CMK (cell line): ENCODE measurements at regions not wholly inside any gene's neighbourhood (a gene's known extent, or its start where the extent isn't known, plus 50 kb on each side); places are given as distances from the start of the nearest gene placed in this dataset.

Experiments
- DNase-seq: peaks from one replicate; pipeline ENCODE4 v3.0.0-alpha.2; 2010; ENCODE audit warnings: low read depth

- DNase-seq, result no peak
These were observed 132.3 kb downstream of the CEP57L1 start for GRCh38 chr6:109227646-109228045.

GRCh38 chr6:109226353-109226752 is 131.0 kb downstream of the CEP57L1 start:
- no peak for DNase-seq

DNA sequence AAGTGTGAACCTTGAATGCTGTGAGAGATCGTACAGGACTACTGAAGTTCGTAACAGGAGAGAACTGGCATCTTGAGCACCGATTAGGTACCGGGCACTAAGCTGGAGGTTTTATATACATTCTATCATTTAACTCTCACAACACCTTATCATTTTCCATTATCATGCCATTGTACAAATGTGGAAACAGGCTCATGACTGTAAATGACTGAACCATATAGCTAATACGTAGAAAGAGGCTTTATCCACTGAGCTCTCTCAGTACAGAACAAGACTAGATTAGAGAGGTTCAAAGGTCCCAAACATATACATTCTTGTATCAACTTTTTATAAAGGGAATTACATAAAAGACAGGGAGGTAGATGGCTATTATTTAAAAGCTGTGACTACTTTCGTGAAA is 130.6 kb downstream of the CEP57L1 start:
- DNase-seq, result no peak

DNA sequence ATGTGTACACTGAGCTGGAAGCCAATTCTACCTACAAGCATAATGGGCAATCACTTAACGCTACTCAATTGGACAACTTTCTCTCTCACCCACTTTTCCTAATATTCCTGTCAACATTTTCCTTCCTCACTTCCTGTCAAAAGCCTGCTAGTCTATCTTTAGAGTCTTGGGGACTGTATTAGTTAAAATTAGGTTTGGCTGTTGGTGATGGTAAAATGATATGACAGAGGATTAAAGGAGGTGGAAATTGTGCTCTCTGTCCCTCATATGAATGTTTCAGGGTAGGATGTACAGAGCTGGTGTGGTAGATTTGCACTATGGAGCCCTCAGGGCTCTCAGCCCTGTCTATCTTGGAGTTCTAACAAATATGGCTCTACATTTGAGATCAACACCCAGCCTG is 129.7 kb downstream of the CEP57L1 start:
- no peak for DNase-seq

DNA sequence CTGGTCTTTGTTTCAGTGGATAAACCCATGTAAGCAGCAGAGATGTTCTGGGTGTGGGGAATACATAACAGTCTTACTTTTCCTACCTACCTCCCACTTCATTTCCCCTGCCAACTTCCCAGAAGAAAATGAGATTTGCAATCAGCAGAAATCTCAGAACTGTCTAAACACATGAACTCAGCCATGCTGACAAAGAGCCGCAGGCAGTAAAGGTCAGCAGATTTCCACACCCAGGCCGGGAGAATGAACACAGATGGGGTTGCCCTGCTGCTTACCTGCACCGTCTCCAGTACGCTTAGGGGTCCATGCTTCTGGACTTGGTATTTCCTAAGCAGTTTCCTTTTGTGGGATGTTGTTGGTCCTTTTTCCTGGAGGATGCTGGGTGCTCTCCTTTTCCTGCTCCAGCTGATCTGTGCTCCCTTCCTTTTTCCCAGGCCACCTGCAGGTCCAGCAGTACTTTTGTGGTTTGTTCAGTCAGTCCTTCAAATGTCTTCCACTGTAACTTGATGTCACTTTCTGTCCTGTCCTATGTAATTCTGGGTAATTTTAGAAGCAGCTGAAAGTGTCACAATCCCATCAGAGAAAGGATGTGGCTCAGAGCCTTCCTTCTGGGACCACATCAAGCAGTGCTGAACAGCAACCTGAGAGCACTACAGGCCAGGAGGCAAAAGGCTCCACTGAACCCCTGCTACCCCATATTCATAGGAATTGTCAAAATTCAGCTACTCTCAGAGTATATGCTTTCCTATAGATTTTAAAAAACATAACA is 129.0 kb downstream of the CEP57L1 start:
- no peak for DNase-seq

GRCh38 chr6:109222848-109223247 is 127.5 kb downstream of the CEP57L1 start:
- no peak for DNase-seq

DNA sequence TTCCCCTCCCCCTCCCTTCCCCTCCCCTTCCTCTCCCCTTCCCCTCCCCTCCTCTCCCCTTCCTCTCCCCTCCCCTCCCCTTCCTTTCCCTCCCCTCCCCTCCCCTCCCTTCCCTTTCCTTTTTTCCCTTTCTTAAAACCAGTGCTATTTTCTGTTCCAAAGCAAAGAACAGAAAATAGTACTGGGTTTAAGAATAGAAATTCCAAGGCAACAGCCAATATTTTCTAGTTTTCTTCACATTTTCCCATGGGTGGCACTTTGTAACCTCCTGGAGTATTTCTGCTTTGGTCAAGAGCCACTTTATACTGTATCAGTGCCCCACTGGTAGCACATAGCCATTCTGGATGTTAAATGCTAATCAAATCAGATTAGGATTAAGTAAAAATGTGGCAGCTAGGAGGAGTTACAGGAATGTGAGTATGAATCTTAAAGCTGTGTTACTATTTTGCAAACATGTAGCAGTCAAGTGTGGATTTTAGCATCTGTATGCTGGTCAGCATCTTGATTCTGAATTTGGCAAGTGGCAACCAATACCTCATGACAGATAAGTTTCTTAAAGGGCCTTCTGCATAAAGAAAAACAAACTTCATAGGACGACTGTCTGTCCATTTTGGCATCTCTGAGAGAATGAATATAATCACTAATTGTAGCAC is 126.4 kb downstream of the CEP57L1 start:
- no peak for DNase-seq
